ENCODE measurements at regions not wholly inside any gene's neighbourhood (a gene's known extent, or its start where the extent isn't known, plus 50 kb on each side); places are given as distances from the start of the nearest gene placed in this dataset.

DNA sequence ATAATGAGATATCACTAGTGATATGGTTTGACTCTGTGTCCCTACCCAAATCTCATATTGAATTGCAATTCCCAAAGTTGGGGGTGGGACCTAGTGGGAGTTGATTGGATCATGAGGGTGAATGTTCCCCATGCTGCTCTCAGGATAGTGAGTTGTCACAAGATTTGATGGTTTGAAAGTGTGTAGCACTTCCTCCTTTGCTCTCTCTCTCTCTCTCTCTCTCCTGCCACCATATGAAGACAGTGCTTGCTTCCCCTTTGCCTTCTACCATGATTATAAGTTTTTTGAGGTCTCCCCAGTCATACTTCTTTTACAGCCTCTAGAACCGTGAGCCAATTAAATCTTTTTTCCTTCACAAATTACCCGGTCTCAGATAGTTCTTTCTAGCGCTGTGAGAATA lies 1002.0 kb upstream of the ADGRB3 start:
- FAIRE-seq: no peak

DNA sequence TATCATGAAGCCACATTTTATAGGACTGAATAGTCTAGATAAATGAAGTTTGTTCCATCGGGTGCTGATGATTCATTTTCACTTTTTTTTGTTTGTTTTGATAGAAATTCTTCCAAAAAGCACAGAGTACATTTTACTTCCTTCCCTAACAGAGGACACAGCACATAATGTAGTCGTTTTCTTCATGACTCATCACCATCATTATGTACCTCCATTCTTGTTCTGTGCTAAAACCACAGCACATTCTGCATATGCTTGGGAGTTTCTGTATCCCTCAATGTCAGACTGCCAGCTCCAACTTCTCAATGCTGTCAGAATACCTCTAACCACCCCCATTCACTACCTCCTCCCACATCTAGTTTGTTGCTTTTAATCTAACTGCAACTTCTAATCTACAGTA lies 1004.9 kb upstream of the ADGRB3 start:
- no peak for FAIRE-seq

DNA sequence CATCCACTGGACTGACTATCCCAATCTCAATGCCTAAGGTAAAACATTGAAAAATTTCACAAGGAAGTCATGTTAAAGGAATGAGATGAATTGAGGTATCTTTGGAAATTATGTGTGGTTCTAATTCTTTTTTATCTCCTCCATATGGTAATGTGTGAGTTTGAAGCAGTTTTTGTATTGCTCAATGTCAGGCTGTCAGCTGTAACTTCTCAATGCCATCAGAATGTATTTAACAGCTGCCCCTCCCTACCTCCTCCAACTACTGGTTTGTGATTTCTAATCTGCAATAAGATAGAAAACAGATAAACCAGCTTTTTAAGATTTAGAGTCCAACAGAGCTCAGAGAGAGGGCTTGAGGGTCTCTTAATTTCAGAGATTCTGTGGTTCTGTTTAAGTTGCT lies 1005.8 kb upstream of the ADGRB3 start:
- FAIRE-seq: no peak

DNA sequence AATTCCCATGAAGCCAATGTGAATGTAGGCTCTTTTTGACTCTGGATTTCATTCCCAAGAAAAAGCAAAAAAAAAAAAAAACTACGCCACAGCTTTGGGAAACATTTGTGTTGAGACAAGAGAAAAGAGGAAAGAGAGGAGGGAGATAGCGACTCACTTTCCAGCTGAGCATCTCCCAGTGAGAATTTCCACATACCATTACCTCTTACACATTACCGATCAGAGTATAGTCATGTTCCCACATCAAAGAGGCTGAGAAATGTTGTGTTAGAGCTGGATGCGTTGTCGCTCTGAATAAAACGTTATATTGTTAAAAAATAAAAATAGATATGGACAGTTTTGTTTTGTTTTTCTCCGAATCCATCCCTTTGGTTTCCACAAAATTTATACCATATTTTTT lies 1019.3 kb upstream of the ADGRB3 start:
- FAIRE-seq: no peak

DNA sequence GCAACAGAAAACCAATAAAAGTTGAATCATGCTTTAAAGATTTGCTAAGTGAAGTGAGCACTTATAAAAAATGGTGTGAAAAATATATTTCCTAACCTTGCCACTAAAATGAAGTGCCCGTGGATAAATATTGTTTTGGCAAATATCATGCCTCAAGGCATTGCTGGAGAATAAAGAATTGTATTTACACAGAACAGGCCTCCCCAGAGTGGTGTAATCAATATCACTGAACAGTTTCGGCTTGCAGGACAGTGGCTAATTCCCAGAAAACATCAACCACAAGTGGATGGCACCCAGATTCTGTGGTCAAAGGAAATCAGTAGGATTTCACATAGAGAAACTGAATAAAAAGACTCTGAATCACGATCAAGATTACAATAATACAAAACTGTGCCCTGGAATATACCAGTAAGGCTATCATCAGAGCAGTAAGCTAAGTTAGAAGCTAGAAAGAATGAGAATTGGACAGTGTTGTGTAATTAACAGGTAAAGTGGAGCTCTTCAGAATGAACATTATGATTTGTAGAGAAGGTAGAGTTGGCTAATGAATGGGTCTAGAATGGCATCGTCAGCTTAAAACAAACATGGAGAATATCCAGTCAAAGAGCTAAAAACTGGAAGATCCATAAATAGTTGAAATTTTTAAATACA lies 1026.9 kb upstream of the ADGRB3 start:
- no peak for FAIRE-seq

DNA sequence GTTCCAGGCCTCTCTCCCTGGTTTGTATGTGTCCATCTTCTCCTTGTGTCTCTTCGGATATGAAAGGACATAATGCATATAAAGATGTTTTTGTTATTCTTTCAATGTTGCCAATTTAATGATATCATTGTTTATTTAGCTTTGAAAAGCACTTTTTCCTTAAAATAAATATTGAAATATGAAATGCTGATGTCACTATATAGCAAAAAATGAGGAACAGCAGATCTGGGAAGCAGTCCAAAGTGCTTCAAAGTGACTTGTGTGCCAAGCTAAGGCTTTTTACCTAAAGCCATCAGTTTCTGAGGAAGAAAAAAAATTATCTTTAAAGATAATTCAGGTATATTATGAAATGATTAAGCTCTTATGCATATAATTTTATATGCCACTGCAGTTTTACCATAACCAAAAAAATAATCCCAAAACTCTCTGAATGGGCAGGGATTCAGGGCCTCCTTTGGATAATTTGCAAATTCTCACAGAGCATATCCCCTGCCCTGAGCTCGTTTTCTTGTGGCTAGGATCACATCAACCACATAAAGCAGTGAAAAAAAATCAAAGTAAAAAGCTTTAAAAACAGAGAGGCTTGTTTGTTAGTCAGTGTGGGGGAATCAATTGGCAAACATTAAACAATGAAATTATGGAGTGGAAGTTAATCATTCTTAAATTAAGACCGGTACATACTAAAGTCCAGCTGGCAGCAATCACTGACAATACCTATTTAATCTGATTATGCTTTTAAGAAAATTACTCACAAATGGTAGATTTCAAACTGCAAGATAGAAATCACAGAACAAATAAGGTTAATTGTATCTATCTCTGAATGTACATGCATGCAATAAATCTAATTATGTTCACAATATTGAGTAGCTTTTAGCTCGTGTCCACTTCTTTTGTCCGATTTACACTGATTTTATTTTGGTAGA lies 1027.9 kb upstream of the ADGRB3 start:
- FAIRE-seq: no peak

DNA sequence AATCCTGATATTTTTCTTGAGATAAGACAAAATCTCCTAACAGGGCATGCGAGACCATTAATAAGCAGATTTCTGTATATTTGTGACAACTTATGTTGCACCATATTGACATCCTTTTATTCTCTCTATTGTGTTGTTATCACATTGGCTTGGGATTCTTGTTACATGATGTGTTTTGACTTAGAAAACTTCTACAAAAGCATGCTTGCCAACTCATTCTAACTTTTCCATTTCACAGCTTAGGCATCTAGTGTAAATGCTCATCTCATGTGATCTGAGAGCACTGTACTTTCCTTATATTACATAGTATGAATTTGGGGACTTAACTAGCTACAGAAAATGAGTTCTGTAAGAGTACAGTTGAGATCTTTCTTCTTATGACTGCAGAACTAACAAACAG lies 1040.7 kb upstream of the ADGRB3 start:
- FAIRE-seq: no peak

DNA sequence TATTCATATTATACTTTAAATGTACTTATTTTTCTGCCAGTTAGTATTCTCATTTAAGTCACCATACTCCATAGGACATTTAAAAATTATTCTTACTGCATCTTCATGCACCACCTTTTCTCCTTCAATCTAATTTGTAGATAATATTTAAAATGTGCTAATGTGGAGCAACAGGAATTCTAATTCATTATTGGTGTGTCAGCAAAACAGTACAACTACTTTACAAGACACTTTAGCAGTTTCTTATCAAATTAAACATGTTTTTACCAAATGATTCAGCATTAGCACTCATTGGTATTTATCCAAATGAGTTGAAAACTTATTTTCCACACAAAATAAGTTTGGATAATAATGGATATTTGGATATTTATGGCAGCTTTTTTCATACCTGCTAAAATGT lies 1041.8 kb upstream of the ADGRB3 start:
- FAIRE-seq: no peak

DNA sequence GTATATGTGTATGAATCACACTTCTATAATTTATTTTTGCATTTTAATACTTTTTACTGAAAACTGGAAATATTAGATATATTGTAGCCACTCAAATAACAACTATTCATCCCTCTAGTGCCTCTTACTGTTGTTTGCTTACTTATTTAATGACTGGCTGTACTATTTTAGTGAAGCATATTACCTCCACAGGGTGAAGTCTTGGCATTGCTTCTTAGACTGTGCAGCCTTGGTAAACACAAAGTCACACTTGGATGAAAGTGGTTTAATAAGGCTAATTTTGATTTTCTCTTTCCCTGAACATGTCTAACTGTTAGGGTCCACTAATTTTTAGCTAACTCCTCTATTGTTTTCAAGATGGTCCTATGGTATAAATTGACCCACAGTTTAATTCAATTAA lies 1043.2 kb upstream of the ADGRB3 start:
- no peak for FAIRE-seq

DNA sequence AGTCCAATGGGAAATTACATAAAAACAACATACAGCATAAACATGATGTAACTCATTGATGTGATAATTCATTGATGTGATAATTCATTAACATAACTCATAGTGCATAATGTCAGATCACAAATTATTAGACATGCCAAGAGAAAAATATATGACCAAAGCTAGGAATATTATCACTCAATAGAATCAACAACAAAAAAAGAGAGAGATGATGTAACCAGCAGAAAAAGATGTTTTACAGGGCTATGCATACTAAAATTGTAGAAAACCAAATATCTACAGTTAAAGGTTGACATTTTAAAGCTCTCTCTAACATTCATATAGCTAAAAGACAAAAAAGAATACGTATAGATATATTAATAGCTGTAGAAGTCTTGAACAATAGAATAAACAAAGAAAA lies 1067.2 kb upstream of the ADGRB3 start:
- no peak for FAIRE-seq

DNA sequence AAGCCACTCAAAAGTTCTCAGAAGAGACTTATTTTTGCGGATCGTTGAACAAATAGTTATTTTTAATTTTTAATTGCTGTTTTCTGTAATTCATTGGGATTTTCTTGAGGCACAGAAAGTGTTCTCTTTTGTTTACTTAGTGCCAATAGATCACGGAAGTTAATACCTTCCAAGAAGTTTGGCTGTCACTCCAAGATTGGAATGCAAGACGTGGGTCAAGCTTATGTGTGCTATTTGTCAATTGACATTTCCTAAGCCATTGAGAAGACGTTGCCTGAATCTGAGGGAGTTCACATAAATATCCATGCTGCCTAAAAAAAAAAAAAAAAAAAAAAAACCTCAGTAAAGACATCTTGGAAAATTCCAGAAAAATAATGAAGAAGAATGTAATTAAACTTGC lies 1071.4 kb upstream of the ADGRB3 start:
- no peak for FAIRE-seq

DNA sequence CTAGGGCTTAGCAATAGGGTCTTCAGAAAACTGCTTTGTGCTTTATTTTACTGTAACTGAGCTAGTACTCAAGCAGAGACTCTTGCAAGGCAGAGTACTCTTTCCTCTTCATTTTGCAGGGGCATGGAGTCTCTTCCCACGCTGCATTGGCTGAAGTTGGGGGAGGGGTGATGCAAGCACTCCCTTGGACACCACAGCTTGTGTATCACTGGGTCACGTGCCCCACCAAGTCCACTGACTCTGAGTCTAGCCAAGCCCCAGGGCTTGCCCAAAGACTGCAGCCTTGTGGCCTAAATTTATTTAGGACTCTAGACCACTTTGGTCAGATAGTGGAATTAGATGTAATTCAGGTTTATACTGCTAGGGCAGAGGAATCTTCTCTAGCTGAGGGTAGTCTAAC lies 1075.0 kb upstream of the ADGRB3 start:
- FAIRE-seq: no peak

DNA sequence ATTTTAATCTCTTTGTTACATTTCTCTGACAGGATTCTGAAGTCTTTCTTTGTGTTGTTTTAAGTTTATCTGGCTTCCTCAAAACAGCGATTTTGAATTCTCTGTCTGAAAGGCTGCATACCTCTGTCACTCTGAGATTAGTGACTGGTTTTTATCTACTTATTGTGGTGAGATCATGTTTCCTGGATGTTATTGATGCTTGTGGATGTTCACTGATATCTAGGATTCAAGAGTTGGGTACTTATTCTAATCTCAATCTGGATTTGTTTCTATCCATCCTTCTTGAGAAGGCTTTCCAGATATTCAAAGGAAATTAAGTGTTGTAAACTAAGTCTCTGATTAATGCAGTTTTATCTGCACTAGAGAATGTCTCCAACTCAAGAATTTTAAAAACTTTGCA lies 1076.1 kb upstream of the ADGRB3 start:
- no peak for FAIRE-seq

DNA sequence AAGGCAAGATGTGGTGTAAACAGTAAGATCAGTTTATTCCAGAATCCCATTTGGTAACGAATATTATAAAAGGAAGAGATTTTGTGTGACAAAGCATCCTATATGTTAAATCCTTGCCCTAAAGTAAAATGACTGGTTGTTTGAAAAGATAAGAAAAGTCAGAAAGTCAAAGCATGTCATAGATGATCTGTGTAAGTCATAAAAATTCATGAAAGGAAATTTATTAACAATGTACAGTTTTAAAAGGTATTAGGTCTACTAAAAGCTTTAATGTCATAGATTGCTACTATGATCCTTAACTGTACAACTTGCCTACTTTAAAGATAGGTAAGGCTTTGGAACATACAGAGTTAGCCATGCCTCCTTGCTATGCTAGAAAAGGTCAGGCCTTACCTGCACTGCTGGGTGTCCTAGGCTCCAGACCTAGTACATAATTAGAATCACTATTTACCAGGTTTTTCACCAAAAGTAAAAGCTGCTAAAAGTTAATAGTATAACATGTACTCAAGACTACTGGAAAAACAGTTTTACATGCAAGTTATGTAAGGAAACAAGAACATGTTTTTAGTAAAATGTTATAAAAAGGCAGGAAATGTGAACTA lies 1090.1 kb upstream of the ADGRB3 start:
- no peak for FAIRE-seq

DNA sequence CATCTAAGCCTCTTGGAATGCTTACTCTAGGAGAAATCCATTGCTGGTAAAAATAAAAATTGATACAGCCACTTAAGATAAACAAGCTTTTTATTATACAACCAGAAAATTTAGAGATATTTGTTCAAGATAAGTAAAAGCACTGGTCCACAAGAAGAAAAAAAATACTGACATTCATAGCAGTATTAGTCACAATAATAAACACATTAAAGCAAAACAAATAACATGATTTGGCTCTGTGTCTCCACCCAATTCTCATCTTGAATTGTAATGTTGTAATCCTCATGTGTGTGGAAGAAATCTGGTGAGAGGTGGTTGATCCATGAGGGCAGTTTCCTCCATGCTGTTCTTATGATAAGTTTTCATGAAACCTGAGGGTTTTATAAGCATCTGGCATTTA lies 1093.5 kb upstream of the ADGRB3 start:
- no peak for FAIRE-seq

DNA sequence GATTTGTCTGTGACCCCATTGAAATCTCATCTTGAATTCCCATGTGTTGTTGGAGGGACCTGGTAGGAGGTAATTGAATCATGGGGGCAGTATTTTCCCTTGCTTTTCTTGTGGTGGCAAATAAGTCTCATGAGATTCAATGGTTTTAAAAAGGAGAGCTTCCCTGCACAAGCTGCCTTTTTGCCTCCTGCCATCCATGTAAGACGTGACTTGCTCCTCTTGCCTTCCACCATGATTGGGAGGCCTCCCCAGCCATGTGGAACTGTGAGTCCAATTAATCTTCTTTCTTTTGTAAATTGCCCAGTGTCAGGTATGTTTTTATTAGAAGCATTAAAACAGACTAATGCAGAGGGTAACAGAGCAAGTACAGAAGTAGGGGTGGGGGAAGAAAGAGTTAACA lies 1097.0 kb upstream of the ADGRB3 start:
- no peak for FAIRE-seq

DNA sequence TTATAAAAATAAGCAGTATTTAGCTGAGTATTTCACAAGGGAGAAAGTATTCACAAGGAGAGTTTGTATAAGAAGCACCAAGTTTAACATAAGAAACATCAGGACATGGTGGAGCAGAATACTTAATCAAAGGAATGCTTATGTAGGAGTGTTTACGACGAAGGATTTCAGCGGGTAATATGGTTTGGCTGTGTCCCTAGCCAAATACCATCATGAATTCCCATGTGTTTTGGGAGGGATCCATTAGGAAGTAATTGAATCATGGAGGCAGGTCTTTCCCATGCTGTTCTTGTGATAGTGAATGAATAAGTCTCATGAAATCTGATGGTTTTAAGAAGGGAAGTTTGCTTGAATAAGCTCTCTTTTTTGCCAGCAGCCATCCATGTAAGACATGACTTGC lies 1099.1 kb upstream of the ADGRB3 start:
- FAIRE-seq: no peak

DNA sequence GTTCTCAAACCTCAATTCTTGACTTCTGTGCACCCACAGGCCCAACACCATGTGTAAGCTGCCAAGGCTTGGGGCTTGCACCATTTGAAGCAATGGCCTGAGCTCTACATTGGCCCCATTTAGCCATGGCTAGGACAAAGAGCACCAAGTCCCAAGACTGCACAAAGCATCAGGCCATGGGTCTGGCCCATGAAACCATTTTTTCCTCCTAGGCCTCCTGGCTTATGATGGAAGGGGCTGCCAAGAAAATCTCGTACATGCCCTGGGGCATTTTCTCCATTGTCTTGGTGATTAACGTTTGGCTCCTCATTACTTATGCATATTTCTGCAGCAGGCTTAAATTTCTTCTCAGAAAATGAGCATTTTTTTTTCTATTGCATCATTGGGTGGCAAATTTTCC lies 1128.7 kb upstream of the ADGRB3 start:
- FAIRE-seq: no peak

DNA sequence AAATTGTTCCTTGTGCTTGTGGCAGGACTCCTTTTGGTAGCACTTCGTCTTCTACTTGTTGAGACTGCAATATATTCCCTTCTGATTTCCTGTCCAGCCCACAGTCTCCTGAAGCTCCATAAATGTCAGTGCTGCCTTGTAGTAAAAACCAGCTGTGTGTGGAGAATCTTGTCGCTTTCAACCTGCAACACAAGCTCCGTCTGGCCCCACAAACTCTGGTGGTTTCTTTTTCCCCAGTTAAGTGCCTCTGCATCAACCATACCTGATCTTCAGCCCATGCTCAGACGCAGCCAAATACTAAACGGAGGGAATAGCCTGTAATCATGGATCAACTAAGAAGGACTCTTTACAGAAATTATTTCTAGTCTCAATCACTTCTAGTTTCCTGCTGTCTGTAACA lies 1133.3 kb upstream of the ADGRB3 start:
- FAIRE-seq: no peak

DNA sequence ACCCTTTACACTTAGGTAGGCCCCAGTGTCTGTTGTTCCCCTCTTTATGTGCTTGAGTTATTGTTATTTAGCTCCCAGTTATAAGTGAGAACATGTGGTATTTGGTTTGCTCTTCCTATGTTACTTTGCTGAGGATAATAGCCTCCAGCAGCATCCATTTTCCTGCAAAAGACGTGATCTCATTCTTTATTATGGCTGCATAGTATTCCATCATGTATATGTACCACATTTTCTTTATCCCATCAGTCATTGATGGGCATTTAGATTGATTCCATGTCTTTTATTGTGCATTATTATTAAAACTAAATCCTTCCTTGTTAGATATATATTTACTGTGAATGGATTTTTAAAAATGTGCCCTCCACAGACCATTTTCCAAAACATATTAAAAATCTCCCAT lies 1137.3 kb upstream of the ADGRB3 start:
- FAIRE-seq: no peak

DNA sequence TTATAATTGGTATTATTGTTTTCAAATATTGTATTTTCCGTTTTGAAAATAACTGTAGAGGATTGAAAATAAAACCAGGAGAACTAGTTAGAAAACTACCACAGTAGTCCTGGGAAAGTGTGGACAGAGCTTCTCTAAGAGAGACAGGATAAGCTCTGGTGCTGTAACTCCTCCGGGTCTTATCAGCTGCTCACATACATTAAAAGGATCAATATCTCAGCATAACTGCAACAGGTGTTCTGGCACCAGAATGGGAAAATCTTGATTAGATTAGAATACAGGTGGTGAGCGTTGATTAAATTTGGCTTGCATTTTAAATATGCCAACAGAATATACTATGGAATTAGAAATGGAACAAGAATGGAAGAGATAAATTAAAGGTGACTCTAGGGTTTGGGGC lies 1138.9 kb upstream of the ADGRB3 start:
- no peak for FAIRE-seq

DNA sequence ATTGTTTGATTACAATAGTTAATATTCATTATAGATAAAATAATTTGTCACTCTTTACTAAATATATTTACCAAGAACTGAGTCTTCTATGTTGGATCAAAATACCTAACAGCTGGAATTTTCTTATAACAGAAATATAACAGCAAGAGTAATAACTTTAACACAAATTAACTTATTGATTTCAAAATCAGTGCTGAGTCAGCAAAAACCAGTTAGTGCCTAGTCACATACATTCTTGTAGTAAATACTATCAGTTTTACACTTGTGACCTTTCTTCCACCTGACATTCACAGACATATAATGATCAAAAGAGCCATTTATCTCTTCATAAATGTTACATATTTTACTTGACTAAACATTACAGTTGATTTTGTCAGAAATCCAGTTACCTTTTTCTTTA lies 1141.4 kb upstream of the ADGRB3 start:
- no peak for FAIRE-seq

DNA sequence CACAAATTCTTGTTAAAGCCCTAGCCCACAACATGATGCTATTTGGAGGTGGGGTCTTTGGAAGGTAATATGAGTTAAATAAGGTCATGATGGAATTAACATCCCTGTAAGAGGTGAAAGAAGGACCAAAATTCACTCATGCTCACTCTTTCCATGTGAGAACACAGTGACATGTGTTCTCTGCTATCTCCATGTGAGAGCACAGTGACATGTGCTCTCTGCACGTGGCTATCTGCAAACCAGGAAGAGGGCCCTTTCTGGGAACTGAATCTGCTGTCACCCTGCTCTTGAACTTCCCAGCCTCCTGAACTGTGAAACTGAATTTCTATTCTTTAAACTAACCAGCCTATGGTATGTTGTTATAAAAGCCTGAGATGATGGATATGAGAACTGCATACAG lies 1159.4 kb upstream of the ADGRB3 start:
- no peak for FAIRE-seq

DNA sequence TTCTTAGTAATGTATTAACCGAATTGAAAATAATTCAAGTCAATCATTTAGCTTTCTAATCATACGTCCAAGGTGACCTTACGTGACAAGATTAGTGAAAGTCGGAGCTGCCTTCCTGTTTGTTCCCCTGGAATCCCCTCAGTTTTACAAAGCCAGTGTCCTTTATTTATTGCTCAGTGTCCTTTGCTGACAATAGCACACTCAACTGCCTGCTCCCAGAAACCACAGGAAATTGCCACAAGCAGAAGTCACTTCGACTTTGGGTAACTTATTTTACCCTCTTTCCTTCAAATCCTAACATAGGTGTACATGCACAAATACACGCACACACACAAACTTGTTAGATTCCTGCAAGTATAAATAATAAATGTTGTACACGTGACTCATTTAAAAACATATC lies 1167.7 kb upstream of the ADGRB3 start:
- FAIRE-seq: no peak
